Hematopoietic multipotent progenitor cell treated with erythropoietin and hydrocortisone succinate and interleukin-3 and kit ligand, for 4 days (in vitro differentiated cells): ENCODE measurements at regions not wholly inside any gene's neighbourhood (a gene's known extent, or its start where the extent isn't known, plus 50 kb on each side); places are given as distances from the start of the nearest gene placed in this dataset.

ENCODE experiments used
- DNase-seq: peaks from one replicate; pipeline ENCODE4 v3.0.0-alpha.2; 2015

GRCh38 chr6:43861212-43861894 is 91.3 kb downstream of the VEGFA start:
- no peak for DNase-seq

- no peak for DNase-seq
Observed at GRCh38 chr6:43860285-43860684, 90.3 kb downstream of the VEGFA start.

- DNase-seq = no peak
Observed at GRCh38 chr6:43859213-43859612, 89.2 kb downstream of the VEGFA start.

GRCh38 chr6:43858161-43859153 is 88.4 kb downstream of the VEGFA start:
- no peak for DNase-seq

- peak; percentile 44 for DNase-seq
Observed at GRCh38 chr6:43856005-43856765, 86.2 kb downstream of the VEGFA start.

GRCh38 chr6:43855247-43855646 is 85.2 kb downstream of the VEGFA start:
- peak; percentile 37 for DNase-seq

GRCh38 chr6:43853066-43853650 is 83.1 kb downstream of the VEGFA start:
- no peak for DNase-seq

- no peak for DNase-seq
Observed at GRCh38 chr6:43852350-43852864, 82.4 kb downstream of the VEGFA start.

GRCh38 chr6:43851204-43851865 is 81.3 kb downstream of the VEGFA start:
- no peak for DNase-seq

- no peak for DNase-seq
Observed at GRCh38 chr6:43850314-43851203, 80.5 kb downstream of the VEGFA start.

GRCh38 chr6:43849844-43850243 is 79.8 kb downstream of the VEGFA start:
- DNase-seq = no peak

GRCh38 chr6:43848671-43849391 is 78.8 kb downstream of the VEGFA start:
- DNase-seq = no peak

GRCh38 chr6:43847741-43848630 is 78.0 kb downstream of the VEGFA start:
- DNase-seq = no peak

GRCh38 chr6:43846556-43846955 is 76.5 kb downstream of the VEGFA start:
- DNase-seq = no peak

- DNase-seq = no peak
Observed at GRCh38 chr6:43845646-43846045, 75.6 kb downstream of the VEGFA start.

GRCh38 chr6:43843669-43844171 is 73.7 kb downstream of the VEGFA start:
- no peak for DNase-seq

- peak; percentile 70 for DNase-seq
Observed at GRCh38 chr6:43843097-43843645, 73.2 kb downstream of the VEGFA start.

GRCh38 chr6:43842231-43842794 is 72.3 kb downstream of the VEGFA start:
- no peak for DNase-seq
